ENCODE measurements at regions not wholly inside any gene's neighbourhood (a gene's known extent, or its start where the extent isn't known, plus 50 kb on each side); places are given as distances from the start of the nearest gene placed in this dataset.

- Mint-ChIP-seq H3K27me3 (ENCODE audit: low read depth) (no peaks in the 10 kb centered on the region; the same call in 1 of the 2 replicates), H3K27ac (no peak overlapping the region)
- CTCF ChIA-PET, result interaction anchor here (0.8 to 5.5 kb wide), 3 partner anchors 11 to 725 kb away, joined by 3 to 20 read pairs (median 3); no protein-coding TSS in a partner anchor
Observed at GRCh38 chr18:8515142-8515865, 93.9 kb upstream of the RAB12 start.

GRCh38 chr18:8516371-8517250 lies 92.6 kb upstream of the RAB12 start:
- Mint-ChIP-seq H3K4me3 (no peak overlapping the region), H3K36me3 (peaks cover 14% of the 10 kb centered on the region), H3K9me3 (peaks cover 20% of the 10 kb centered on the region), H3K4me1 (no peaks in the 10 kb centered on the region), H3K27me3 (ENCODE audit: low read depth) (no peaks in the 10 kb centered on the region; the same call in 1 of the 2 replicates), H3K27ac (no peak overlapping the region)
- ChIA-PET POLR2A (no interaction called here), CTCF (interaction anchor here (1.0 to 5.5 kb wide), 4 partner anchors 9 to 727 kb away, joined by 3 to 20 read pairs (median 4); no protein-coding TSS in a partner anchor)
- DNase-seq (ENCODE audit: low spot score) (no peak), ATAC-seq (no peak)
- TF ChIP-seq NR1H2 (CRISPR knock-in tag; IDR thresholded peaks at IDR 0.05), result no peak
- no peak for TF ChIP-seq ZNF219 (CRISPR knock-in tag; IDR thresholded peaks at IDR 0.05; ENCODE audit: borderline replicate concordance)
- no peak for TF ChIP-seq USF2 (CRISPR knock-in tag; IDR thresholded peaks at IDR 0.05)
- TF ChIP-seq ZNF396 (CRISPR knock-in tag; IDR thresholded peaks at IDR 0.05; ENCODE audit: borderline replicate concordance), result no peak
- TF ChIP-seq NFATC4 (CRISPR knock-in tag; IDR thresholded peaks at IDR 0.05), result no peak
- TF ChIP-seq RORB (CRISPR knock-in tag; IDR thresholded peaks at IDR 0.05), result no peak
- no peak for TF ChIP-seq MXD4 (CRISPR knock-in tag; IDR thresholded peaks at IDR 0.05; ENCODE audit: borderline replicate concordance)
- no peak for TF ChIP-seq KAT7 (CRISPR knock-in tag; IDR thresholded peaks at IDR 0.05; ENCODE audit: borderline replicate concordance)
- TF ChIP-seq, protein P1, sequence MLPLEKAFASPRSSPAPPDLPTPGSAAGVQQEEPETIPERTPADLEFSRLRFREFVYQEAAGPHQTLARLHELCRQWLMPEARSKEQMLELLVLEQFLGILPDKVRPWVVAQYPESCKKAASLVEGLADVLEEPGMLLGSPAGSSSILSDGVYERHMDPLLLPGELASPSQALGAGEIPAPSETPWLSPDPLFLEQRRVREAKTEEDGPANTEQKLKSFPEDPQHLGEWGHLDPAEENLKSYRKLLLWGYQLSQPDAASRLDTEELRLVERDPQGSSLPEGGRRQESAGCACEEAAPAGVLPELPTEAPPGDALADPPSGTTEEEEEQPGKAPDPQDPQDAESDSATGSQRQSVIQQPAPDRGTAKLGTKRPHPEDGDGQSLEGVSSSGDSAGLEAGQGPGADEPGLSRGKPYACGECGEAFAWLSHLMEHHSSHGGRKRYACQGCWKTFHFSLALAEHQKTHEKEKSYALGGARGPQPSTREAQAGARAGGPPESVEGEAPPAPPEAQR (CRISPR knock-in tag; IDR thresholded peaks at IDR 0.05), result no peak
- TF ChIP-seq ZBTB43 (CRISPR knock-in tag; IDR thresholded peaks at IDR 0.05), result no peak
- TF ChIP-seq CBFB (CRISPR knock-in tag; IDR thresholded peaks at IDR 0.05; ENCODE audit: low read depth), result no peak

More at GRCh38 chr18:8515142-8515865, 93.9 kb upstream of the RAB12 start:
- Mint-ChIP-seq H3K4me1 (no peaks in the 10 kb centered on the region), H3K9me3 (peaks cover 7% of the 10 kb centered on the region), H3K4me3 (no peak overlapping the region), H3K36me3 (peaks cover 1% of the 10 kb centered on the region)
- TF ChIP-seq SOX15 (CRISPR knock-in tag; IDR thresholded peaks at IDR 0.05) (no peak), SMAD3 (CRISPR knock-in tag; IDR thresholded peaks at IDR 0.05; ENCODE audit: borderline replicate concordance) (no peak), PRRX2 (CRISPR knock-in tag; IDR thresholded peaks at IDR 0.05) (no peak), ATF2 (CRISPR knock-in tag; IDR thresholded peaks at IDR 0.05; ENCODE audit: borderline replicate concordance, low read depth) (no peak), FOXP1 (CRISPR knock-in tag; IDR thresholded peaks at IDR 0.05; ENCODE audit: borderline replicate concordance) (no peak), ZNF121 (CRISPR knock-in tag; IDR thresholded peaks at IDR 0.05) (no peak)
- TF ChIP-seq, protein P2, sequence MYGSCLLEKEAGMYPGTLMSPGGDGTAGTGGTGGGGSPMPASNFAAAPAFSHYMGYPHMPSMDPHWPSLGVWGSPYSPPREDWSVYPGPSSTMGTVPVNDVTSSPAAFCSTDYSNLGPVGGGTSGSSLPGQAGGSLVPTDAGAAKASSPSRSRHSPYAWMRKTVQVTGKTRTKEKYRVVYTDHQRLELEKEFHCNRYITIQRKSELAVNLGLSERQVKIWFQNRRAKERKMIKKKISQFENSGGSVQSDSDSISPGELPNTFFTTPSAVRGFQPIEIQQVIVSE (CRISPR knock-in tag; IDR thresholded peaks at IDR 0.05; ENCODE audit: borderline replicate concordance), result no peak
- TF ChIP-seq, protein P3, sequence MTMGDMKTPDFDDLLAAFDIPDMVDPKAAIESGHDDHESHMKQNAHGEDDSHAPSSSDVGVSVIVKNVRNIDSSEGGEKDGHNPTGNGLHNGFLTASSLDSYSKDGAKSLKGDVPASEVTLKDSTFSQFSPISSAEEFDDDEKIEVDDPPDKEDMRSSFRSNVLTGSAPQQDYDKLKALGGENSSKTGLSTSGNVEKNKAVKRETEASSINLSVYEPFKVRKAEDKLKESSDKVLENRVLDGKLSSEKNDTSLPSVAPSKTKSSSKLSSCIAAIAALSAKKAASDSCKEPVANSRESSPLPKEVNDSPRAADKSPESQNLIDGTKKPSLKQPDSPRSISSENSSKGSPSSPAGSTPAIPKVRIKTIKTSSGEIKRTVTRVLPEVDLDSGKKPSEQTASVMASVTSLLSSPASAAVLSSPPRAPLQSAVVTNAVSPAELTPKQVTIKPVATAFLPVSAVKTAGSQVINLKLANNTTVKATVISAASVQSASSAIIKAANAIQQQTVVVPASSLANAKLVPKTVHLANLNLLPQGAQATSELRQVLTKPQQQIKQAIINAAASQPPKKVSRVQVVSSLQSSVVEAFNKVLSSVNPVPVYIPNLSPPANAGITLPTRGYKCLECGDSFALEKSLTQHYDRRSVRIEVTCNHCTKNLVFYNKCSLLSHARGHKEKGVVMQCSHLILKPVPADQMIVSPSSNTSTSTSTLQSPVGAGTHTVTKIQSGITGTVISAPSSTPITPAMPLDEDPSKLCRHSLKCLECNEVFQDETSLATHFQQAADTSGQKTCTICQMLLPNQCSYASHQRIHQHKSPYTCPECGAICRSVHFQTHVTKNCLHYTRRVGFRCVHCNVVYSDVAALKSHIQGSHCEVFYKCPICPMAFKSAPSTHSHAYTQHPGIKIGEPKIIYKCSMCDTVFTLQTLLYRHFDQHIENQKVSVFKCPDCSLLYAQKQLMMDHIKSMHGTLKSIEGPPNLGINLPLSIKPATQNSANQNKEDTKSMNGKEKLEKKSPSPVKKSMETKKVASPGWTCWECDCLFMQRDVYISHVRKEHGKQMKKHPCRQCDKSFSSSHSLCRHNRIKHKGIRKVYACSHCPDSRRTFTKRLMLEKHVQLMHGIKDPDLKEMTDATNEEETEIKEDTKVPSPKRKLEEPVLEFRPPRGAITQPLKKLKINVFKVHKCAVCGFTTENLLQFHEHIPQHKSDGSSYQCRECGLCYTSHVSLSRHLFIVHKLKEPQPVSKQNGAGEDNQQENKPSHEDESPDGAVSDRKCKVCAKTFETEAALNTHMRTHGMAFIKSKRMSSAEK (CRISPR knock-in tag; IDR thresholded peaks at IDR 0.05; ENCODE audit: borderline replicate concordance), result no peak
- ATAC-seq, result no peak
- DNase-seq (ENCODE audit: low spot score), result no peak
- POLR2A ChIA-PET, result no interaction called here
